ENCODE measurements at regions not wholly inside any gene's neighbourhood (a gene's known extent, or its start where the extent isn't known, plus 50 kb on each side); places are given as distances from the start of the nearest gene placed in this dataset.
"Not testable (repeated sequence)": the region's sequence is repeated elsewhere in the genome, so short reads cannot be mapped to it uniquely, and the experiment has no call there.

DNA sequence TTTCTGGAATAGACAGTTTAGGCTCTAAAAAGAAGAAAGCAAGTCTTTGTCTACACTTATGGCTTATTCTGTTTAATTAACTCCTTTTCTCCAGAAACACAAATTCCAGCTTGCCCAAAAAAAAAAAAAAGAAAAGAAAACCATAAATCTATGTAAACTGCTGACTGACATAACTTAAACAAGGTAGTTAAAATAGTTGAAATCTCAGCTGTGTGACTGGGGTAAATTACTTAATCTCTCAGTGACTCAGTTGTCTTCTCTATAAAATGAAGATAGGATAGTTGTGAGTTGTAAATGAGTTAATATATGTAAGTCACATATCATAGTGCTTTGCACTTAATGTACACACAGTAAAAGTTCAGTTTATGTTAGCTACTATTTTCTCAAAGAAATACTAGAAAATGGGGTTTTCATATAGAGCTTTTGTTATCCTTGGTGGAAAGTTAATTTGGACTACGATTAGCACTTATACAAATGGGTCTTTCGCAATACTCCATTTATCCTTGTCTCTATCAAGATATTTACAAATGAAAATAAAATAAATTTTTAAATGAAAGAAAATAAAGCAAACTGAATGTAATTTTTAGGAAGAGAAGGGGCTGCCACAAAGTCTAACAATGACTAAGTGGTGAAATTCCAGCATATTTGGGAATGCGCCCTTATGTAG, 200.9 kb downstream of the MBL2 start:
- no peaks in the 10 kb centered on the region for H3K9me3 Mint-ChIP-seq
- H3K4me3 Mint-ChIP-seq, result no peak overlapping the region
- intact Hi-C loops (cut with micrococcal nuclease), result no loop called here
- H3K36me3 Mint-ChIP-seq (ENCODE audit: low read depth), result no peaks in the 10 kb centered on the region
- no peak for DNase-seq
- no peaks in the 10 kb centered on the region for H3K4me1 Mint-ChIP-seq (ENCODE audit: low read depth)
- CTCF ChIA-PET, result no interaction called here
- no peaks in the 10 kb centered on the region for H3K27me3 Mint-ChIP-seq (ENCODE audit: low read depth)
- no peak overlapping the region for H3K27ac Mint-ChIP-seq

DNA sequence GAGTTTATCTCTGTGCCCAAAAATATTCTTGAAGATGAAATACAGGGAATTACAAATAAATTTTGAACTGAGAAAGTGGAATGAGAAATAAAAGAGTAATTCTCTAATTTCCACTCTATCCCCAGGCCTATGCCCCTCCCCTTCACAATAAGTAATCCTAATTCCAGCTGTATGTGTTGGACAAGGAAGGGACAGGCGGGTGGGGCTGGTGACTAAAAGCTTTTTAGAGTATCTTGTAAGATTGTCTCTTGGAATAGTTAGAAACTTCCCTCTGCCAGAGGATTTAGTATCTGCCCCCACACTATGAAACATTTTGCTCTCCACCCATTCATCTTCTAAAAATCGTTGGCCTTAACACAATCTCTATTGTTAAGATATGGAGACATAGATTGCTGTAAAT, 199.2 kb downstream of the MBL2 start:
- Mint-ChIP-seq H3K36me3 (ENCODE audit: low read depth) (no peaks in the 10 kb centered on the region), H3K9me3 (no peaks in the 10 kb centered on the region), H3K4me3 (no peak overlapping the region), H3K27me3 (ENCODE audit: low read depth) (no peaks in the 10 kb centered on the region), H3K27ac (no peak overlapping the region), H3K4me1 (ENCODE audit: low read depth) (no peaks in the 10 kb centered on the region)
- intact Hi-C loops (cut with micrococcal nuclease), result no loop called here
- CTCF ChIA-PET, result no interaction called here
- DNase-seq, result no peak

DNA sequence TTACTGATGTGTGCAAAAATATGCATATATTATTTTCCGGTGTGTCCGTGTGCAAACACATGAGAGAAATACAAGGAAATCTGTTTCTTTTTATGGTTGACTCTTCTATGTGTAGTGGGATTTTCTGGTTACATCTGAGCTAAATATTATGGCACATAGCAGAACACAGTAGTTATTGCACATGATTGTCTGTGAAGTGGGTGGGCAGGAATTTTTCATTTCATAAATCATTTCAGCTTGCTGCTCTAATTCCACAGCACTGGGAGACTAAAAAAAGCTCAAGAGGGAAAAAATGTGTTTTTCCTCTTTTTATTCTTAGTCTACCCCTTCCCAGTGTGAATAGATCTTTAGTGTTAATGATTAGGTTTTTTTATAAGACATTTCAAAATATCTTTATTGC, 197.9 kb downstream of the MBL2 start:
- Mint-ChIP-seq H3K36me3 (ENCODE audit: low read depth) (no peaks in the 10 kb centered on the region), H3K9me3 (no peaks in the 10 kb centered on the region), H3K4me1 (ENCODE audit: low read depth) (no peaks in the 10 kb centered on the region), H3K4me3 (no peak overlapping the region), H3K27ac (no peak overlapping the region), H3K27me3 (ENCODE audit: low read depth) (no peaks in the 10 kb centered on the region)
- intact Hi-C loops (cut with micrococcal nuclease), result no loop called here
- CTCF ChIA-PET, result no interaction called here
- no peak for DNase-seq

DNA sequence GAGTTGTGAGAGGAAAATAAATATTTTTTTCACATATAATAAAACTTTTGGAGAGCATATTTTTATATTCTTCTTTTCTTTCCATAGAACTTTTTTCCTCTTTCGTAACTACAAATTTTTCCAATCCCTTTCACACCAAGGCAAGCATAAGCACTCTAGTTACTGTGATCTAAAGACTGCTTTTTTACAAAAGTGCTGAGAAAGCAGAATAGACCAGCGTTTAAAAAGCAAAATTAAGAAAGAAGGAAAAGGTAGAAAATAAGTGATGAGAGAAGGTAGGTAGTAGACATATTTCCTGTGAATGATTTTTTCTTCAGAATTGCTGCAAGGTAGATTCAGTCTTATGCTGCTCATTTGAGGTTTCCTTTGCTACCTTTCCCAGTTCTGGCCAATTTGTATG, 195.5 kb downstream of the MBL2 start:
- H3K4me1 Mint-ChIP-seq (ENCODE audit: low read depth), result no peaks in the 10 kb centered on the region
- intact Hi-C loops (cut with micrococcal nuclease), result no loop called here
- H3K9me3 Mint-ChIP-seq, result peaks cover 9% of the 10 kb centered on the region
- CTCF ChIA-PET, result no interaction called here
- H3K27ac Mint-ChIP-seq, result no peak overlapping the region
- H3K36me3 Mint-ChIP-seq (ENCODE audit: low read depth), result no peaks in the 10 kb centered on the region
- H3K27me3 Mint-ChIP-seq (ENCODE audit: low read depth), result no peaks in the 10 kb centered on the region
- H3K4me3 Mint-ChIP-seq, result no peak overlapping the region
- DNase-seq, result no peak

DNA sequence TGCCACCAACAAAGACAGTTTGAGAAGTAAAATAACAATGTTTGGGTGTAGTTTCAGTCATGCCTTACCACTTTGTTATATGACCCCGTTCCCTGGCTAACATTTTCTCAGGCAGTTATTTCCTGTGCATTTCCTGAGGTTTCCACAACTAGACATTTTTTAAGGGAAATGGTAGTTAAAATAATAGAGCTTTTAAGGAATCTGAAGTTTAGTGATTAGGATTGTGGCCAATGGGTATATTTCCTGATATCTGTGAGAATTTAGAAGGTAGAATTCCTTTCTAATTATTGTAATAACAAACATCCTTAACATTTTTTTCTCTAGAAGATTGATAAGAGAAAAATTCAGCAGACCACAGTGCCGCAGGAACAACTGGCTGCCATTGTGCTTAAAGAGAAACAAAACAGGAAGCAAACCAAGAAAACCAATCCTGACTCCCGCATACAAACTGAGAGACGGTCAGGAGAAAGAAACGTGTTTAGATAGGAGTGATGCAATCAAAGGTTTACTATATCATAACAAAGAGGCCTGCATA, 193.6 kb downstream of the MBL2 start:
- Mint-ChIP-seq H3K36me3 (ENCODE audit: low read depth) (no peaks in the 10 kb centered on the region), H3K27me3 (ENCODE audit: low read depth) (no peaks in the 10 kb centered on the region), H3K4me1 (ENCODE audit: low read depth) (no peaks in the 10 kb centered on the region), H3K9me3 (peaks cover 15% of the 10 kb centered on the region), H3K4me3 (no peak overlapping the region), H3K27ac (no peak overlapping the region)
- CTCF ChIA-PET, result no interaction called here
- DNase-seq, result no peak
- intact Hi-C loops (cut with micrococcal nuclease), result no loop called here

DNA sequence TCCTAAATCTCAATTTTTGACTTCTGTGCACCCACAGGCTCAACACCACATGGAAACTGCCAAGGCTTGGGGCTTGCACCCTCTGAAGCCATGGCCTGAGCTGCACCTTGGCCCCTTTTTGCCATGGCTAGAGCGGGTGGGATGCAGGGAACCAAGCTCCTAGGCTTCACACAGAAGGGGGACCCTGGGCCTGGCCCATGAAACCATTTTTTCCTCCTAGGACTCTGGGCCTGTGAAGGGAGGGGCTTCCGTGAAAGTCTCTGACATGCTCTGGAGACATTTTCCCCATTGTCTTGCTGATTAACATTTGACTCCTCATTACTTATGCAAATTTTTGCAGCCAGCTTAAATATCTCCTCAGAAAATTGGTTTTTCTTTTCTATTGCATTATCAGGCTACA, 190.9 kb downstream of the MBL2 start:
- H3K4me3 Mint-ChIP-seq; CTCF ChIA-PET; DNase-seq; H3K27ac Mint-ChIP-seq; H3K4me1 Mint-ChIP-seq (ENCODE audit: low read depth); H3K27me3 Mint-ChIP-seq (ENCODE audit: low read depth); intact Hi-C loops (cut with micrococcal nuclease); H3K36me3 Mint-ChIP-seq (ENCODE audit: low read depth): not testable (repeated sequence)
- peaks cover 22% of the 10 kb centered on the region for H3K9me3 Mint-ChIP-seq

DNA sequence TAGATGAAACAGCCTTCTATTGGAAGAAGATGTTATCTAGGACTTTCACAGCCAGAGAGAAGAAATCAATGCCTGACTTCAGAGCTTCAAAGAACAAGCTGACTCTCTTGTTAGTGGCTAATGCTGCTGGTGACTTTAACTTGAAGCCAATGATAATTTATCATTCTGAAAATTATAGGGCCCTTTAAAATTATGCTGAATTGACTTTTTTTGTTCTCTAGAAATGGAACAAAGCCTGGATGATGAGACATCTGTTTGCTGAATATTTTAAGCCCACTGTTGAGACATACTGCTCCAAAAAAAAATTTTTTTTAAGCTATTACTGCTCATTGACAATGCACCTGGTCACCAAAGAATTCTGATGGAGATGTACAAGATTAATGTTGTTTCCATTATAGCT, 189.2 kb downstream of the MBL2 start:
- CTCF ChIA-PET, result interaction anchor here (0.7 kb wide), 1 partner anchor 183 kb away, joined by 3 read pairs; no protein-coding TSS in a partner anchor
- Mint-ChIP-seq H3K36me3 (ENCODE audit: low read depth) (no peaks in the 10 kb centered on the region), H3K4me1 (ENCODE audit: low read depth) (no peaks in the 10 kb centered on the region), H3K9me3 (peaks cover 33% of the 10 kb centered on the region), H3K27me3 (ENCODE audit: low read depth) (no peaks in the 10 kb centered on the region), H3K27ac (no peak overlapping the region), H3K4me3 (no peak overlapping the region)
- DNase-seq, result no peak
- intact Hi-C loops (cut with micrococcal nuclease), result no loop called here

DNA sequence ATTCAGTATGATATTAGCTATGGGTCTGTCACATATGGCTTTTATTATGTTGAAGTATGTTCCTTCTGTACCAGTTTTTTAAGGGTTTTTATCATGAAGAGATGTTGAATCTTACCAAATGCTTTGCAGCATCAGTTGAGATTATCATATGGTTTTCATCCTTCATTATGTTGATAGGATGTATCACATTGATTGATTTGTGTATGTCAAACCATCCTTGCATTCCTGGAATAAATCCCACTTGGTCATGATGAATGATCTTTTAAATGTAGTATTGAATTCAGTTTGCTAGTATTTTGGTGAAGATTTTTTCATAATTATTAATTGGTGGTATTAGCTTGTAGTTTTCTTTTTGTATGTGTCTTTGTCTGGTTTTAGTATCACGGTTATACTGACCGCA, 185.9 kb downstream of the MBL2 start:
- Mint-ChIP-seq H3K27me3 (ENCODE audit: low read depth) (no peaks in the 10 kb centered on the region), H3K9me3 (peaks cover 30% of the 10 kb centered on the region), H3K27ac (no peak overlapping the region), H3K4me3 (no peak overlapping the region), H3K4me1 (ENCODE audit: low read depth) (no peaks in the 10 kb centered on the region), H3K36me3 (ENCODE audit: low read depth) (no peaks in the 10 kb centered on the region)
- no peak for DNase-seq
- CTCF ChIA-PET, result no interaction called here
- intact Hi-C loops (cut with micrococcal nuclease), result no loop called here

DNA sequence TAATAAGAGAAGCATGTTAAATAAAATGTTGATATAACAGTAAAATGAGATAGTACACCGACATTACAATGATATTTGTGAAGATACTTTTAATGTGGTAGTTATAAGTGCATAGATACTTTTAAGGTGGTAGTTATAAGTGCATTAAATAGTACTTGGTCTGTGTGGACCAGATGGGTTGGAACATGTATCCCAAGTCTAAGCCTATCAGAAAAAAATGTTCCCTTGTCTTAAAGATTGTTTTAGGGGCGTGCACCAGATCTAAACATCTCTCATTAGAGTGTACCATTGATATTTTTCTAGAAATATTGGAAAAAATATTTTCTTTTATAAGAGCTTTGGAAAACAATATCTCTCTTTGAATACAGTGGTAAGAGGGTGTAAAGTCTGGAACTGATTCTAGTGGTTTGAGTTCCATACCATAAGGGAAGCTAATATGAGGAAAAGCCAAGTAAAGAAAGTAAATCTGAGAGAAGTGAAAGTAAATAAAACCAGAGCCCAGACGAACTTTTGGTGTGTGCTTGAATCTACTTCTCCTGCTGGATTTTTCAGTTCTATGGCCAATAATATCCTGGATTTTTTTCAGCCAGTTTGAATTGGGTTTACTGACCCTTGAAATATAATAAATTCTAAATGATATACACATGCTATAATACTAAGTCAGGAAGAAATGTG, 175.3 kb downstream of the MBL2 start:
- Mint-ChIP-seq H3K9me3 (no peaks in the 10 kb centered on the region), H3K27me3 (ENCODE audit: low read depth) (no peaks in the 10 kb centered on the region), H3K27ac (no peak overlapping the region), H3K4me1 (ENCODE audit: low read depth) (no peaks in the 10 kb centered on the region), H3K4me3 (no peak overlapping the region), H3K36me3 (ENCODE audit: low read depth) (no peaks in the 10 kb centered on the region)
- no peak for DNase-seq
- CTCF ChIA-PET, result no interaction called here
- intact Hi-C loops (cut with micrococcal nuclease), result loop anchor here (10.0 kb wide), 1 partner anchor 293 kb away; no protein-coding TSS in a partner anchor

DNA sequence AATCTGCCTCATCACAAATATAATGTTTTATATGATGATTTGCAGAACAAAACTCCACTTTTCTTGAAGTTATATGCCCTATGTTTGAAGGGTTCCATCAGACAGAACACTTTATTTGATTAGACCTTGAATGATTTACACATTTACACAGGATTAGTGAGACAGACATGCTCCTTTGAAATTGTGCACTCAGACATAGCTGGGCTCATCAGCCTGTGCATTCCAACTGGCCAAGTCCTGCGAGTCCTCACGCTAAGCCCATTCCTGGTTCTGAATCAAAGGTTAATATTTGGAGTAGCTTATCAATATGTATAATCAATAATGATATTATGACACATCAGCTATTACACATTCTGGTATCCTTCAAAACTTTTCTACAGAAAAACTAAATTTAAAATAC, 173.6 kb downstream of the MBL2 start:
- H3K9me3 Mint-ChIP-seq, result peaks cover 2% of the 10 kb centered on the region
- CTCF ChIA-PET, result no interaction called here
- intact Hi-C loops (cut with micrococcal nuclease), result loop anchor here (10.0 kb wide), 1 partner anchor 294 kb away; no protein-coding TSS in a partner anchor
- no peak overlapping the region for H3K4me3 Mint-ChIP-seq
- H3K27ac Mint-ChIP-seq, result no peak overlapping the region
- no peak for DNase-seq
- H3K36me3 Mint-ChIP-seq (ENCODE audit: low read depth), result no peaks in the 10 kb centered on the region
- no peaks in the 10 kb centered on the region for H3K4me1 Mint-ChIP-seq (ENCODE audit: low read depth)
- H3K27me3 Mint-ChIP-seq (ENCODE audit: low read depth), result no peaks in the 10 kb centered on the region

DNA sequence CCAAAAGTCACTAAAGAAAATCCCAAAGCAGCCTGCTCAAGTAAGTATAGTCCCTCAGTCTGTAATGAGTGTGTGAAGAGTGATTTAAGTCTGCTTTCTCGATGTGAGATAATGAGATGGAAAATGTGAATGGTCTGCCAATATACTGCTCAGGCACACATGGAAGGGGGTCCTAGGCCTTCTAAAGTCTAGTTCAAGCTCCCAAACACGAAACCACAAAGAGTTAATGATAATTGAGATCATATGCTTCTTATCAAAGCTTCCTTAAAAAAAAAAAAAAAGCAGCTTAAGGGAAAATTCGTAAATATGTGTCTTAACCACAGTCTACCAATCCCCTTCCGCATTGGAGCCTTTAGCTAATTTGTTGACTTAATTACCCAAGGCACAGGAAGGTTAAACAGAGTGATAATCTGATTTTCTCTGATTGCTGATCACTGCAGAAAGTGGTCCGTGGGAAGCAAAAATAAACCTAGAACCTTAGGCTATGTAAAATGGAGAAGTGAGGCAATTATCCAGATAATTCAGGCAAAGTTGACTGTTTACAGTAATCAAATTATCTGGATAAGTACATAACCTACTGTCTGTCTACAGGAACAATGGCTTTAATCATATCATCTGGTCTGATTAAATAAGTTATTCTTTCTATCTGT, 172.9 kb downstream of the MBL2 start:
- no peak for DNase-seq
- Mint-ChIP-seq H3K9me3 (peaks cover 2% of the 10 kb centered on the region), H3K4me1 (ENCODE audit: low read depth) (no peaks in the 10 kb centered on the region), H3K36me3 (ENCODE audit: low read depth) (no peaks in the 10 kb centered on the region), H3K27me3 (ENCODE audit: low read depth) (no peaks in the 10 kb centered on the region), H3K4me3 (no peak overlapping the region), H3K27ac (no peak overlapping the region)
- intact Hi-C loops (cut with micrococcal nuclease), result loop anchor here (10.0 kb wide), 1 partner anchor 295 kb away; no protein-coding TSS in a partner anchor
- CTCF ChIA-PET, result no interaction called here

DNA sequence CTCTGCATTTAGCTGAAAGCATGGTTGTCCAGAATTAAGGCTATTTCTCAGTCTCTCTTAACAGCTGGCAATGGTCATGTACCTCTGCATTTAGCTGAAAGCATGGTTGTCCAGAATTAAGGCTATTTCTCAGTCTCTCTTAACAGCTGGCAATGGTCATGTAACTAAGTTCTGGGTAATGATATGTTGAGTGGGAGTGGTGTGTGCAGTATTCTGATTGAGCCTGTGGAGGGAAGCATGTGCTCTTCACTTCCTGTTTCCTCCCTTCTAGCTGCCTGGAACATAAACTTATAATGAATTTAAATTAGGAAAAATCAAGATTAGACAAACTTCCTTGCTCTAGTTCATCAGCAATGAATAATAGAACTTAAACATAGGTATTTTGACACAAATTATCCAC, 168.5 kb downstream of the MBL2 start:
- DNase-seq; H3K4me1 Mint-ChIP-seq (ENCODE audit: low read depth); H3K27me3 Mint-ChIP-seq (ENCODE audit: low read depth); intact Hi-C loops (cut with micrococcal nuclease); H3K9me3 Mint-ChIP-seq; H3K4me3 Mint-ChIP-seq; H3K27ac Mint-ChIP-seq; H3K36me3 Mint-ChIP-seq (ENCODE audit: low read depth): not testable (repeated sequence)
- CTCF ChIA-PET, result interaction anchor here (0.5 kb wide), 1 partner anchor 9 kb away, joined by 3 read pairs; no protein-coding TSS in a partner anchor

DNA sequence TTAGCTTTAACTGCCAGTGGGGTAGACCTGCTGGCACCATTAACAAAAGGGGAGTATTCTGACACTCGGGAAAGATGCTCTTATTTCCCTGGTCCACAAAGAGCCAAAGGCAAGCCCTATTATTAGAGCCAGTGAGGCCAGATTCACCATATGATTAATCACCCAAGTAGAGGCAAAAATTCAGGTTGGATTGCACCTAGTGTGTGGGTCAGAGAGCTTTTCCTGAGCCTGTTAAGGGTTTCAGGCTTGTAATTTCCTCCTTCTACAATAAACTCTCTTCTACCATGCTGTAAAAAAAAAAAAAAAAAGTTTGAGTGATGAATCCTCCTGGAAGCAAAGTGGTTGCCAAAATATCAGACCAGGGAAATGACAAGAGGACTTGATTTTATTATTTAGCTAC, 163.5 kb downstream of the MBL2 start:
- intact Hi-C loops (cut with micrococcal nuclease), result no loop called here
- Mint-ChIP-seq H3K4me3 (no peak overlapping the region), H3K36me3 (ENCODE audit: low read depth) (no peaks in the 10 kb centered on the region), H3K27me3 (ENCODE audit: low read depth) (no peaks in the 10 kb centered on the region), H3K9me3 (no peaks in the 10 kb centered on the region), H3K4me1 (ENCODE audit: low read depth) (no peaks in the 10 kb centered on the region), H3K27ac (no peak overlapping the region)
- DNase-seq, result no peak
- CTCF ChIA-PET, result interaction anchor here (0.6 kb wide), 1 partner anchor 273 kb away, joined by 5 read pairs; no protein-coding TSS in a partner anchor
